ENCODE measurements at regions not wholly inside any gene's neighbourhood (a gene's known extent, or its start where the extent isn't known, plus 50 kb on each side); places are given as distances from the start of the nearest gene placed in this dataset.
"Not testable (repeated sequence)": the region's sequence is repeated elsewhere in the genome, so short reads cannot be mapped to it uniquely, and the experiment has no call there.

GRCh38 chr3:88863196-88863595 is 244.2 kb upstream of the EPHA3 start:
- ChIA-PET CTCF (no interaction called here), POLR2A (no interaction called here)
- TF ChIP-seq ARNT (IDR thresholded peaks at IDR 0.05) (no peak), ELF4 (IDR thresholded peaks at IDR 0.05) (no peak), TARDBP (IDR thresholded peaks at IDR 0.05) (no peak), FOXM1 (IDR thresholded peaks at IDR 0.05; ENCODE audit: borderline replicate concordance) (no peak), FOXK2 (IDR thresholded peaks at IDR 0.05) (no peak), L3MBTL2 (conservative IDR thresholded peaks at IDR 0.05) (no peak), HDGF (IDR thresholded peaks at IDR 0.05; ENCODE audit: borderline replicate concordance) (no peak), BHLHE40 (IDR thresholded peaks at IDR 0.05; ENCODE audit: borderline replicate concordance) (no peak), FOXA1 (IDR thresholded peaks at IDR 0.05) (no peak), LEF1 (IDR thresholded peaks at IDR 0.05; ENCODE audit: borderline replicate concordance) (no peak), ZNF384 (IDR thresholded peaks at IDR 0.05) (no peak), SP1 (IDR thresholded peaks at IDR 0.05) (no peak), SUZ12 (IDR thresholded peaks at IDR 0.05) (no peak), NFRKB (IDR thresholded peaks at IDR 0.05) (no peak)
- DNase-seq (ENCODE audit: extremely low spot score): no peak

DNA sequence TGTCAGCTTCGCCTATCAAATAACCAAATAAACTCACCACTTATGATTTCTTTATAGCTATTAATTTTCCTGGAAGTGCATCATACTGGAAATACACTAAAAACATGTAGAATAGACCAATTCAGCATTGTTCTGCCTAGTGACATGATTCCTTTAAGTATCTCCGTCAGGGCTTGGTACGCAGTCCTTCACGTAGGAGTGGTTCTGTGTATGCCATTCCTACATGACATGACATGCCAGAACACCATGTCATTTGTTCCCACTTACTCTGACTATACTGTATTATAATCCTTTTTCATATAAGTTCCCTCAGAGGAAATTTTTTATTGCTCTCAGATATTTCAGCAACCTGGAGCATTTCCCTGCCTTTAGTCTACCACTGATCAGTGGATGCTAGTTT is 230.7 kb upstream of the EPHA3 start:
- no peak for DNase-seq (ENCODE audit: extremely low spot score)
- POLR2A ChIA-PET: no interaction called here
- CTCF ChIA-PET: no interaction called here
- TF ChIP-seq SUZ12 (IDR thresholded peaks at IDR 0.05): no peak
- no peak for TF ChIP-seq TARDBP (IDR thresholded peaks at IDR 0.05)
- TF ChIP-seq ARNT (IDR thresholded peaks at IDR 0.05): no peak
- no peak for TF ChIP-seq ELF4 (IDR thresholded peaks at IDR 0.05)
- no peak for TF ChIP-seq SP1 (IDR thresholded peaks at IDR 0.05)
- no peak for TF ChIP-seq HDGF (IDR thresholded peaks at IDR 0.05; ENCODE audit: borderline replicate concordance)
- TF ChIP-seq ZNF384 (IDR thresholded peaks at IDR 0.05): no peak
- no peak for TF ChIP-seq FOXM1 (IDR thresholded peaks at IDR 0.05; ENCODE audit: borderline replicate concordance)
- TF ChIP-seq LEF1 (IDR thresholded peaks at IDR 0.05; ENCODE audit: borderline replicate concordance): no peak
- TF ChIP-seq NFRKB (IDR thresholded peaks at IDR 0.05): no peak
- no peak for TF ChIP-seq BHLHE40 (IDR thresholded peaks at IDR 0.05; ENCODE audit: borderline replicate concordance)
- TF ChIP-seq FOXK2 (IDR thresholded peaks at IDR 0.05): no peak
- no peak for TF ChIP-seq FOXA1 (IDR thresholded peaks at IDR 0.05)
- TF ChIP-seq, protein P1, sequence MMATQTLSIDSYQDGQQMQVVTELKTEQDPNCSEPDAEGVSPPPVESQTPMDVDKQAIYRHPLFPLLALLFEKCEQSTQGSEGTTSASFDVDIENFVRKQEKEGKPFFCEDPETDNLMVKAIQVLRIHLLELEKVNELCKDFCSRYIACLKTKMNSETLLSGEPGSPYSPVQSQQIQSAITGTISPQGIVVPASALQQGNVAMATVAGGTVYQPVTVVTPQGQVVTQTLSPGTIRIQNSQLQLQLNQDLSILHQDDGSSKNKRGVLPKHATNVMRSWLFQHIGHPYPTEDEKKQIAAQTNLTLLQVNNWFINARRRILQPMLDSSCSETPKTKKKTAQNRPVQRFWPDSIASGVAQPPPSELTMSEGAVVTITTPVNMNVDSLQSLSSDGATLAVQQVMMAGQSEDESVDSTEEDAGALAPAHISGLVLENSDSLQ (IDR thresholded peaks at IDR 0.05): no peak
- TF ChIP-seq L3MBTL2 (conservative IDR thresholded peaks at IDR 0.05): no peak
- TF ChIP-seq CTBP1 (IDR thresholded peaks at IDR 0.05; ENCODE audit: borderline replicate concordance): no peak

DNA sequence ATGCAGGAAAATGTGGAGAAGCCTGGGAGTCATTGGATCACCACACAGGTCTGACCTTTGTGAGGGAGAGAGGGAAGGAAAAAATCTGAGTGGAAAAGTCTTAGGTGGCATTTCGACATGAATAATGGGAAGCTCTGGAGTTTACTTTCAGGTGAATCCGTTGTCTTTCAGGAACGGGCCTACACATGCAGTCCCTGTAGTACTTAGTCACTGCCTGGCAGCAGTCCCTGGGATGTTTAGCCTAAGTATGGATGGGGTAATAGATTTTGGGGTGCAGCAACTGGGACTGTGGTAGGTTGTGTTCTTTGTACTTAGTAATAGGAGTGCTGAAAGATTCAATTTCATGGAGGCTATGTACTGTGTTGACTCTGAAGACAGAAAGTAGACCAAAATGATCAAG is 227.5 kb upstream of the EPHA3 start:
- CTCF ChIA-PET: no interaction called here
- POLR2A ChIA-PET: no interaction called here
- no peak for DNase-seq (ENCODE audit: extremely low spot score)
- TF ChIP-seq, protein P1 (IDR thresholded peaks at IDR 0.05): no peak
- no peak for TF ChIP-seq CTBP1 (IDR thresholded peaks at IDR 0.05; ENCODE audit: borderline replicate concordance)
- TF ChIP-seq LEF1 (IDR thresholded peaks at IDR 0.05; ENCODE audit: borderline replicate concordance): no peak
- TF ChIP-seq SP1 (IDR thresholded peaks at IDR 0.05): no peak
- no peak for TF ChIP-seq ZNF384 (IDR thresholded peaks at IDR 0.05)
- no peak for TF ChIP-seq FOXM1 (IDR thresholded peaks at IDR 0.05; ENCODE audit: borderline replicate concordance)
- TF ChIP-seq NFRKB (IDR thresholded peaks at IDR 0.05): no peak
- no peak for TF ChIP-seq TARDBP (IDR thresholded peaks at IDR 0.05)
- TF ChIP-seq FOXA1 (IDR thresholded peaks at IDR 0.05): no peak
- TF ChIP-seq L3MBTL2 (conservative IDR thresholded peaks at IDR 0.05): no peak
- no peak for TF ChIP-seq BHLHE40 (IDR thresholded peaks at IDR 0.05; ENCODE audit: borderline replicate concordance)
- TF ChIP-seq ARNT (IDR thresholded peaks at IDR 0.05): no peak
- TF ChIP-seq ELF4 (IDR thresholded peaks at IDR 0.05): no peak
- no peak for TF ChIP-seq HDGF (IDR thresholded peaks at IDR 0.05; ENCODE audit: borderline replicate concordance)
- TF ChIP-seq FOXK2 (IDR thresholded peaks at IDR 0.05): no peak
- TF ChIP-seq SUZ12 (IDR thresholded peaks at IDR 0.05): no peak

DNA sequence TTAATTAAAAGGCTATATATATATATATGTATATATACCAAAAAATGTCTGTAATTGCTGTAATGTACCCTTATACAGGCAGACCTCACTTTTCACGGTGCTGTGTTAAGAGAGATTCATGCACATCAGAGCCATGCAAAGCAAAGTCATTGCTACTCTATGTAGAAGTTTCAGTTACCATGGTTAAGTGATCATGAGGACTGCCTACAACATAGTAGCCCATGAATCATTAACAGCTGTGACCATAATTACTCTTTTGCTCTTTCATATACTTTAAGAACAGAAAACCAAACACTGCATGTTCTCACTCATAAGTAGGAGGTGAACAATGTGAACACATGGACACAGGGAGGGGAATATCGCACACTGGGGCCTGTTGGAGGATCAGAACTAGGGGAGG is 225.3 kb upstream of the EPHA3 start:
- DNase-seq (ENCODE audit: extremely low spot score): no peak
- ChIA-PET POLR2A (no interaction called here), CTCF (no interaction called here)
- no peak for TF ChIP-seq LEF1 (IDR thresholded peaks at IDR 0.05; ENCODE audit: borderline replicate concordance)
- no peak for TF ChIP-seq ZNF384 (IDR thresholded peaks at IDR 0.05)
- TF ChIP-seq NFRKB (IDR thresholded peaks at IDR 0.05): no peak
- TF ChIP-seq ELF4 (IDR thresholded peaks at IDR 0.05): no peak
- no peak for TF ChIP-seq FOXM1 (IDR thresholded peaks at IDR 0.05; ENCODE audit: borderline replicate concordance)
- no peak for TF ChIP-seq FOXK2 (IDR thresholded peaks at IDR 0.05)
- no peak for TF ChIP-seq TARDBP (IDR thresholded peaks at IDR 0.05)
- no peak for TF ChIP-seq CTBP1 (IDR thresholded peaks at IDR 0.05; ENCODE audit: borderline replicate concordance)
- no peak for TF ChIP-seq BHLHE40 (IDR thresholded peaks at IDR 0.05; ENCODE audit: borderline replicate concordance)
- TF ChIP-seq HDGF (IDR thresholded peaks at IDR 0.05; ENCODE audit: borderline replicate concordance): no peak
- no peak for TF ChIP-seq L3MBTL2 (conservative IDR thresholded peaks at IDR 0.05)
- no peak for TF ChIP-seq SP1 (IDR thresholded peaks at IDR 0.05)
- TF ChIP-seq FOXA1 (IDR thresholded peaks at IDR 0.05): no peak
- no peak for TF ChIP-seq ARNT (IDR thresholded peaks at IDR 0.05)
- TF ChIP-seq SUZ12 (IDR thresholded peaks at IDR 0.05): no peak

DNA sequence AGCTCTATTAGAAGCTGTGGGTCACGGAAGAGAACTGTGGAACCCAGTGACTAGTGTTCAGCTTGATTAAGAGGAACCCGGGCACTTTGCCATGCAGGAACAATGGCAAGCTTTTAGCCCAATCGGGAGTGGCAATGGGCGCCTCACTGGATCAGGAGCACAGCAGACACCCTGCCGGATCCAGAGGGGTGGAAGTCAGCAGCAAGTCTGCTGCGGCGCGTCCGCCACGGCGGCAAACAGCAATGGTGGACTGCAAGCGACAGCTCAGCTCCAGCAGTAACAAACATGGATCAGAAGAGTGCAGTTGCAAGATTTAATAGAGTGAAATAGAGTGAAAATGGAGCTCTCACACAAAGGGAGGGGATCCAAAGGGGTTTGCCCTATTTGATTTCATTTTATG is 220.8 kb upstream of the EPHA3 start:
- CTCF ChIA-PET; POLR2A ChIA-PET; DNase-seq (ENCODE audit: extremely low spot score): not testable (repeated sequence)

DNA sequence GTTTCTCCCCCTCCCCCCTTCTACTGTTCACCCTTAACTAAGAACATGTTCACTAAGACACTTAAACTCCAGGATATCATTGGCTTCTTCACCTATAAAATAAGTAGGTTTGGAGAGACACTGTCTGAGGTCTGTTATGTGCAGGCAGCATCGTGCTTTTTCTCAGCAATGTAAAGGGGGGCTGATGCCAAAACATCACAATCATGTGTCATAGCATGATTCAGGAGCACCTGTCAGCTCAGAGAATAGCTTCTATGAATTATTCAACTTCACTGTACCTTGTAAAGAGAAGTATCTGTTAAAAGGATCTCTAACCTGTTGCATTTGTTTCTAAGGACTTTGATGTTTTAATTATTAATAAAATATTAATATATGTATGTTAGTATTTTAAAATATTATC is 211.4 kb upstream of the EPHA3 start:
- no peak for DNase-seq (ENCODE audit: extremely low spot score)
- CTCF ChIA-PET: no interaction called here
- TF ChIP-seq NFRKB (IDR thresholded peaks at IDR 0.05): no peak
- no peak for TF ChIP-seq FOXM1 (IDR thresholded peaks at IDR 0.05; ENCODE audit: borderline replicate concordance)
- TF ChIP-seq ELF4 (IDR thresholded peaks at IDR 0.05): no peak
- TF ChIP-seq, protein P1 (IDR thresholded peaks at IDR 0.05): no peak
- no peak for TF ChIP-seq ZNF384 (IDR thresholded peaks at IDR 0.05)
- no peak for TF ChIP-seq LEF1 (IDR thresholded peaks at IDR 0.05; ENCODE audit: borderline replicate concordance)
- no peak for TF ChIP-seq FOXA1 (IDR thresholded peaks at IDR 0.05)
- TF ChIP-seq FOXK2 (IDR thresholded peaks at IDR 0.05): no peak
- no peak for TF ChIP-seq BHLHE40 (IDR thresholded peaks at IDR 0.05; ENCODE audit: borderline replicate concordance)
- no peak for TF ChIP-seq CTBP1 (IDR thresholded peaks at IDR 0.05; ENCODE audit: borderline replicate concordance)
- TF ChIP-seq ARNT (IDR thresholded peaks at IDR 0.05): no peak
- no peak for TF ChIP-seq HDGF (IDR thresholded peaks at IDR 0.05; ENCODE audit: borderline replicate concordance)
- no peak for TF ChIP-seq TARDBP (IDR thresholded peaks at IDR 0.05)
- no peak for TF ChIP-seq L3MBTL2 (conservative IDR thresholded peaks at IDR 0.05)
- TF ChIP-seq SUZ12 (IDR thresholded peaks at IDR 0.05): no peak
- no peak for TF ChIP-seq SP1 (IDR thresholded peaks at IDR 0.05)
- POLR2A ChIA-PET: no interaction called here

All from HEK293T (cell line).